OCI-LY3 (cell line): ENCODE measurements at regions not wholly inside any gene's neighbourhood (a gene's known extent, or its start where the extent isn't known, plus 50 kb on each side); places are given as distances from the start of the nearest gene placed in this dataset.

Experiments
- H2AFZ ChIP-seq: fragments of 200-600, 300-600 bp; shearing (Covaris generic); 2 replicates; pipeline ENCODE4 v1.6.0; 2014; ENCODE audit warnings: antibody characterized with exemption, low read depth, low read length
- H3K27ac ChIP-seq: fragments of 200-600, 300-600 bp; sonication (generic); 2 replicates; pipeline ENCODE4 v1.5.1; 2014; ENCODE audit warnings: mild to moderate bottlenecking, low read length, moderate library complexity, mixed read lengths
- H3K27me3 ChIP-seq: fragments of 200-600, 300-600 bp; sonication (generic); 2 replicates; pipeline ENCODE4 v1.6.1; 2014; ENCODE audit warnings: low read depth, low read length, mixed read lengths
- H3K36me3 ChIP-seq: fragments of 200-600, 300-600 bp; sonication (generic); replicated peaks from 2 replicates; pipeline ENCODE3; 2014; ENCODE audit warnings: low read depth, low read length, mixed read lengths
- H3K4me1 ChIP-seq: fragments of 300-600, 200-600 bp; sonication (generic); 2 replicates; pipeline ENCODE4 v1.6.1; 2014; ENCODE audit warnings: low read length, mixed read lengths
- H3K4me2 ChIP-seq: fragments of 200-600, 300-600 bp; sonication (generic); 2 replicates; pipeline ENCODE4 v1.6.1; 2014; ENCODE audit warnings: low read length, mixed read lengths
- H3K4me3 ChIP-seq: fragments of 300-600, 200-600 bp; sonication (generic); 2 replicates; pipeline ENCODE4 v1.5.1; 2014; ENCODE audit warnings: antibody characterized with exemption, mild to moderate bottlenecking, low read length, moderate library complexity
- H3K79me2 ChIP-seq: fragments of 300-600, 200-600 bp; shearing (Covaris generic); 2 replicates; pipeline ENCODE4 v1.6.1; 2014; ENCODE audit warnings: mild to moderate bottlenecking, low read length, mixed read lengths
- H3K9ac ChIP-seq: fragments of 300-600, 200-600 bp; shearing (Covaris generic); 2 replicates; pipeline ENCODE4 v1.6.0; 2014; ENCODE audit warnings: mild to moderate bottlenecking, low read length, moderate library complexity
- H3K9me3 ChIP-seq: fragments of 200-600, 300-600 bp; shearing (Covaris generic); 2 replicates; pipeline ENCODE4 v1.6.1; 2014; ENCODE audit warnings: low read length, mixed read lengths; ENCODE audit not compliant: insufficient read depth
- H4K20me1 ChIP-seq: fragments of 200-600, 300-600 bp; sonication (generic); 2 replicates; pipeline ENCODE4 v1.6.1; 2016; ENCODE audit warnings: low read length, mixed read lengths; ENCODE audit not compliant: insufficient read depth
- CTCF ChIP-seq: fragments of 200-600, 300-600 bp; sonication (generic); IDR thresholded peaks from 2 replicates; pipeline ENCODE4 v1.5.1; 2014; ENCODE audit warnings: antibody characterized with exemption, low read length, low read depth
- EZH2phosphoT487 ChIP-seq: fragments of 200-600 bp; shearing (Covaris generic); IDR thresholded peaks from 2 replicates; pipeline ENCODE4 v1.6.1; 2018; ENCODE audit warnings: antibody characterized with exemption, mixed run types, low read depth

DNA sequence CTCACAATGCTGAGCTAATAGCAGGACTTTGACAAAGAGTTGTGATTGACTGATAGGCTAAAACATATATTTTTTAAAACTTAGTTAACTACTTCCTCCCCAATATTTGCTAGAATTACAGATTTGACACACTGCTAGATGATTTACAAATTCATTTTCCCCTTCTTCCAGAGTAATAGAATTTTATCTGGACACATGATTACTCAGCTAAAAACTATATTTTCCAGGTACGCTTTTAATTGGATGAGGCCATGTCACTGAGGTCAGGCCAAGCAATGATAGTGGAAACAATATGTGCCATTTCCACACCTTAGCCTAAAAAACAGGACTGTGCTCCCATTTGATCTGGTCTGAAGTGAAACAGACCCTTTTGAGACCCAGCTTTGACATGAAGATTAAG is 193.3 kb upstream of the PGRMC2 start:
- no peaks in the 10 kb centered on the region for H3K4me1 ChIP-seq
- no peak overlapping the region for H3K4me3 ChIP-seq
- H3K9me3 ChIP-seq = no peaks in the 10 kb centered on the region
- H3K4me2 ChIP-seq = no peak overlapping the region
- H3K79me2 ChIP-seq = no peaks in the 10 kb centered on the region
- no peak overlapping the region for H3K27ac ChIP-seq
- no peak overlapping the region for H2AFZ ChIP-seq
- no peaks in the 10 kb centered on the region for H3K27me3 ChIP-seq
- no peak overlapping the region for H3K9ac ChIP-seq
- no peaks in the 10 kb centered on the region for H3K36me3 ChIP-seq
- no peaks in the 10 kb centered on the region for H4K20me1 ChIP-seq
- TF ChIP-seq CTCF (no peak), EZH2phosphoT487 (no peak)

DNA sequence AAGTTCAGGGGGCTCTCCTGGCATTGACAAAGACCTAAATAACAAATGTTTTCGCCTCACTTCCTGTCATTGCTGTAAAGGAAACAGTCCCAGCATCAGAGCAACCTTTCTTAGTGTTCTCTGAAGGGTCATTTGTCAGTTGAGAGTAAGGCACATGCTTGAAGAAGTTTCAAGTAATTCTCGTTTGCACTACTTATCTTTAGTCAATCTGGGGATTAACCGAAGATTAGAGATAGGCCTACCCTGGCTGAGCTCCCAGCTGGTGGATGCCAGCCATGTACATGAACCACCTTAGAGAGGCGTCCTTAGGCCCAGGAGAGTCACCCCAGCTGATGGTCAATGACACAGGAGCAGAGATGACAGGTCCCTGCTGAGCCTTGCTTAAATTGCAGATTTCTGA is 189.9 kb upstream of the PGRMC2 start:
- TF ChIP-seq CTCF = no peak
- no peak for TF ChIP-seq EZH2phosphoT487
- Histone ChIP-seq H3K27ac (no peak overlapping the region), H3K4me2 (no peak overlapping the region), H3K36me3 (no peaks in the 10 kb centered on the region), H3K9me3 (no peaks in the 10 kb centered on the region), H3K9ac (no peak overlapping the region), H3K4me3 (no peak overlapping the region), H2AFZ (no peak overlapping the region), H3K27me3 (no peaks in the 10 kb centered on the region), H3K79me2 (no peaks in the 10 kb centered on the region), H3K4me1 (peaks cover 7% of the 10 kb centered on the region), H4K20me1 (no peaks in the 10 kb centered on the region)

DNA sequence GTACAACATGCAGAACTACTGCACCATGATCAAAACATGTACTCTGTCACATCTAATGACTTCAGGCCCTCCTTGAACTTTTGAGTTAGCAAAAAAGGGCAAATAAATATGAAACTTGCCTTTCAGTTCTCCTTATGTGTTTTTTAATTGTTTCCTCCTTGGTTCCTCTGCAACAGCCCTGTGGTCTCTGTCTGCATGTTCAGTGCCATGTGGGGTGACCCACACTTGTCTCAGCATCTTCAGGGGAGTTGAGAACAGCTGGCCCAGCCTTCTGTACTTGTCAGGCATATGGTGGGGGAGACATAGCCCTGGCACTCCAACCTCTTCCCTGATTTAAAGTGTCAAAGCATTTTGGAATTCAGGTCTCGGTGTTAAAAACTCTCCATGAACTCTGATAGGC is 188.0 kb upstream of the PGRMC2 start:
- Histone ChIP-seq H3K79me2 (no peaks in the 10 kb centered on the region), H3K9ac (no peak overlapping the region), H3K4me3 (no peak overlapping the region), H3K27ac (no peak overlapping the region), H3K4me1 (peaks cover 7% of the 10 kb centered on the region), H4K20me1 (no peaks in the 10 kb centered on the region), H3K36me3 (no peaks in the 10 kb centered on the region), H3K27me3 (no peaks in the 10 kb centered on the region), H3K9me3 (no peaks in the 10 kb centered on the region), H3K4me2 (no peak overlapping the region), H2AFZ (no peak overlapping the region)
- TF ChIP-seq CTCF (no peak), EZH2phosphoT487 (no peak)

GRCh38 chr4:128471576-128471975 is 184.0 kb upstream of the PGRMC2 start:
- no peak overlapping the region for H3K27ac ChIP-seq
- no peak overlapping the region for H3K4me2 ChIP-seq
- no peak overlapping the region for H3K4me3 ChIP-seq
- TF ChIP-seq CTCF (no peak), EZH2phosphoT487 (no peak)
- no peak overlapping the region for H3K9ac ChIP-seq
- H3K36me3 ChIP-seq = no peaks in the 10 kb centered on the region
- no peaks in the 10 kb centered on the region for H4K20me1 ChIP-seq
- H3K27me3 ChIP-seq = no peaks in the 10 kb centered on the region
- H2AFZ ChIP-seq = no peak overlapping the region
- peaks cover 7% of the 10 kb centered on the region for H3K4me1 ChIP-seq
- H3K9me3 ChIP-seq = no peaks in the 10 kb centered on the region
- H3K79me2 ChIP-seq = no peaks in the 10 kb centered on the region
